ENCODE measurements at regions not wholly inside any gene's neighbourhood (a gene's known extent, or its start where the extent isn't known, plus 50 kb on each side); places are given as distances from the start of the nearest gene placed in this dataset.

DNA sequence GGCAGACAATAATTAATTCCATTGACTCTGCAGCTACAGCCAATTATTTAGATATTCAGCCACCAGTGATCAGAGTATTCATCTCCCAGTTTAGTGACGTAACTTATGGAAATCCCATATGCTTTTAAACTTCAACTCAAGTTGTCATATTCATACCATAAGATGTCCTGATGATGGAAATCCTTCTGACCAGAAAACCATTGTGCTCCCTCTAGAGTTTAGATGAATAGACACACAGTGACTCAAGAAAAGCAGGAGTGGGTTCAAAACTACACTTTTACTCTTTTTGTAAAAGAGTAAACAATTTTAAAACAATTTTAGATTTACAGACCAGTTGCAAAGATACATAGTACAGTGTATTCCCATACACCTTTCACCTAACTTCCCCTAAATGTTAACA, 463.7 kb downstream of the KCNT2 start:
- TF ChIP-seq, protein P1, sequence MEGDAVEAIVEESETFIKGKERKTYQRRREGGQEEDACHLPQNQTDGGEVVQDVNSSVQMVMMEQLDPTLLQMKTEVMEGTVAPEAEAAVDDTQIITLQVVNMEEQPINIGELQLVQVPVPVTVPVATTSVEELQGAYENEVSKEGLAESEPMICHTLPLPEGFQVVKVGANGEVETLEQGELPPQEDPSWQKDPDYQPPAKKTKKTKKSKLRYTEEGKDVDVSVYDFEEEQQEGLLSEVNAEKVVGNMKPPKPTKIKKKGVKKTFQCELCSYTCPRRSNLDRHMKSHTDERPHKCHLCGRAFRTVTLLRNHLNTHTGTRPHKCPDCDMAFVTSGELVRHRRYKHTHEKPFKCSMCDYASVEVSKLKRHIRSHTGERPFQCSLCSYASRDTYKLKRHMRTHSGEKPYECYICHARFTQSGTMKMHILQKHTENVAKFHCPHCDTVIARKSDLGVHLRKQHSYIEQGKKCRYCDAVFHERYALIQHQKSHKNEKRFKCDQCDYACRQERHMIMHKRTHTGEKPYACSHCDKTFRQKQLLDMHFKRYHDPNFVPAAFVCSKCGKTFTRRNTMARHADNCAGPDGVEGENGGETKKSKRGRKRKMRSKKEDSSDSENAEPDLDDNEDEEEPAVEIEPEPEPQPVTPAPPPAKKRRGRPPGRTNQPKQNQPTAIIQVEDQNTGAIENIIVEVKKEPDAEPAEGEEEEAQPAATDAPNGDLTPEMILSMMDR (IDR thresholded peaks at IDR 0.05; ENCODE audit: insufficient read depth, low read depth, low read length, missing control alignments) = no peak
- DNase-seq (ENCODE audit: low read depth) = no peak
- H3K4me3 ChIP-seq (ENCODE audit: low read depth, low read length) = no peak overlapping the region

DNA sequence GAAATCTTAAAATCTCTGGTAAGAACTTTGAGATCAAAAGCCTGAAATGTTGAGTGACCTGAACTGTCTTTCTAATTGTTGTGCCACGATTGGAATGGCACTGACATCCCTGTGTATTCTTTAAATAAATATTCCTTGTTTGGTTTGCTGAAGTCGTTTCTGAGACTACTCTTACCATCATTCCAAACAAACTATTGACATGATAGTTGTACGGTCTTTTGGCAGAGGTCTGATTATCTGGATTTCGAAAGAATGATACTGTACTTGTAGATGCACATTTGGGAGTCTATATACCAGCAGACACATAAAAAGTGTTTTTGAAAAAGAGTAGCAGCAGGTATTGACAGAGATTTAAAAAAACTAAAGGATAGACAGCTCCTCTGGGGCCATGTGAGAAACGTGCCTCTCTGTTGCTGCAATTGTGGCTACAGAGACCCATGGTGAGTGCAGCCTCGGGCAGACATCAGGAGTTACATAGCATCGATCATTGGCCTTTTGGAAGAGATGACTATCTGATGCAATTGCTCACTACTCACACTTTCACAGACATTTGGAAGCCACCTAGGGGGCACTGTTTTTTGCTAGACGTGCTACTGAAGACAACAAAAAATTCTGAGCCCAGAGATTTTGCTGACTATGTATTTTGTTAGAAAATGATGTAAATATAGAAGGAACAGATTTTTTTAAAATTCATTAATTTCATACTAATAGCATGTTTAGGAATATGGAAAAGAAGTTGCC, 464.5 kb downstream of the KCNT2 start:
- TF ChIP-seq, protein P1 (IDR thresholded peaks at IDR 0.05; ENCODE audit: insufficient read depth, low read depth, low read length, missing control alignments) = peak; percentile 17
- no peak overlapping the region for H3K4me3 ChIP-seq (ENCODE audit: low read depth, low read length)
- peak; percentile 9 for DNase-seq (ENCODE audit: low read depth)

DNA sequence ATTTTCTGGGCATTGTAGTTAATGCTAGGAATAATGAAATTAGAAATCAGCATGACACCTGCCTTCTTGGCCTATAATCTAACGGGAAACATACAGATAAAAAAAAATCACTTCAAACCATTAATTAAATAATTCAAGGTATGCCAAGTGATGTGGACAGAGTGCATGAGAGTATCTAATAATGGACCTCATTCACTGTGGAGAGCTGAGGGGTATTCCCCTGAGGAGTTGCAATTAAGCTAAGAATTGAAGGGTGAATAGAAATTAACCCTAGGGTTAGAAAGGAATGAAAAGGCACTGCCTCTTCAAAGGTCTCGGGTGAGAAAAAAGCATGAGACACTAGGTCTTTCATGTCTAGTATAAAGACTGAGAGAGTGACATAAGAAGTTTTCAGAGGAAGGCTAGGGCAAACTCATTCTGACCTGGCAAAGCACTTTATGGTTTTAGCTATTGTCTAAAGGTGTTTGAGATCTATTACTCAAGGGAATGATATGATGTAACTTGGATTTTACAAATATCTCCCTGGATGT, 466.1 kb downstream of the KCNT2 start:
- no peak overlapping the region for H3K4me3 ChIP-seq (ENCODE audit: low read depth, low read length)
- DNase-seq (ENCODE audit: low read depth) = no peak
- TF ChIP-seq, protein P1 (IDR thresholded peaks at IDR 0.05; ENCODE audit: insufficient read depth, low read depth, low read length, missing control alignments) = no peak

DNA sequence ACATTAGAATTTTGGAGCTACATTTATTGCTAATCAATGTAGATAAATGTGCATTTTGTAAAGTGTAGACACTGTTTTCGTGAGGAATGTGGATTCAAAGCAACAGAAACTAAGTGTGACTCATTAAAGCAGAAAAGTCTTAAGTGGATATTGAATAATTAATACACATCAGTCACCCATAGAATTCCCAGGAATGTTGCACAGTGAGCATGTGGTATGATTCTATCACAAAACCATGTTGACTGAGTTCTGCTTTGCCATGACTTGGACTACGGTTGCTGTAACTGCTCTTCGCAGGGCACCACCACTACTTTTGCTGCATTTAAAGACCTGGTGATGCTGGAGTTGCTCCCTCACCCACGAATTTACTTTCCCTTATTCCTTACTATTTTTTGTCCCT, 471.8 kb downstream of the KCNT2 start:
- no peak overlapping the region for H3K4me3 ChIP-seq (ENCODE audit: low read depth, low read length)
- no peak for DNase-seq (ENCODE audit: low read depth)
- TF ChIP-seq, protein P1 (IDR thresholded peaks at IDR 0.05; ENCODE audit: insufficient read depth, low read depth, low read length, missing control alignments) = no peak

DNA sequence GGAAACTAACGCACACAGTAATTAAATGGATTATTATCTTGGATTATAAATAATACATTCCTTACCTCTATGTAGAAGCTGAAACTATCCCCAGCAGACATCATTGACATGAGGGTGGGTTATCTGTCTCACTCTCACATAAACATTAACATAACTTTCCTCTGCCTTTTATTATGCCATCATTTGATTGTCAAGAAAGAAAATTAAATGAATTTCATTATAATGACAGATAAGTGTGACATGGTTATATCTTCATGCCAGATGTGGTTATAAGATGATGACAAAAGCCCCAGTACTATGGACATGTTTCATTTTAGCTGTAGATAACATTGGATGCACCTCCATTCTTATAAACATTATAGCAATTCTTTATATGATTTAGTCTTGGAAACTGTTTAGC, 476.5 kb downstream of the KCNT2 start:
- H3K4me3 ChIP-seq (ENCODE audit: low read depth, low read length) = no peak overlapping the region
- TF ChIP-seq, protein P1 (IDR thresholded peaks at IDR 0.05; ENCODE audit: insufficient read depth, low read depth, low read length, missing control alignments) = no peak
- DNase-seq (ENCODE audit: low read depth) = no peak

DNA sequence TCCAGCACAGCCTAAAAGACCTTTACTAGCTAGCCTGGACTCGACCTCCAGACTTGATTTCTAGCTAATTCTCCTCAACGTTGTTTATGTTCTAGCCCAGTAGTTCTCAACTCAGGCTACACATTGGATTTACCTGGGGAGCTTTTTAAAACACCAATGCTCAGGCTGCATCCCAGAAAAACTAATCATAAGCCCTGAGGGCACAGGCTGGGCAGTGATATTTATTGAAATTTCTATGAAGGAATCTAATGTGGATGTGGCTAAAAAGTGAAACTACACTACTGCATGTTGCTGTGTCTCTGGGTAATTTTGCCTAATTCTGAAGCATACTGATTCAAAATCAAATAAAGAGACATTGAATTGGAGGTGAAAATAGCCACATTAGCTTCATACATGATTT, 479.4 kb downstream of the KCNT2 start:
- no peak overlapping the region for H3K4me3 ChIP-seq (ENCODE audit: low read depth, low read length)
- DNase-seq (ENCODE audit: low read depth) = no peak
- TF ChIP-seq, protein P1 (IDR thresholded peaks at IDR 0.05; ENCODE audit: insufficient read depth, low read depth, low read length, missing control alignments) = no peak

DNA sequence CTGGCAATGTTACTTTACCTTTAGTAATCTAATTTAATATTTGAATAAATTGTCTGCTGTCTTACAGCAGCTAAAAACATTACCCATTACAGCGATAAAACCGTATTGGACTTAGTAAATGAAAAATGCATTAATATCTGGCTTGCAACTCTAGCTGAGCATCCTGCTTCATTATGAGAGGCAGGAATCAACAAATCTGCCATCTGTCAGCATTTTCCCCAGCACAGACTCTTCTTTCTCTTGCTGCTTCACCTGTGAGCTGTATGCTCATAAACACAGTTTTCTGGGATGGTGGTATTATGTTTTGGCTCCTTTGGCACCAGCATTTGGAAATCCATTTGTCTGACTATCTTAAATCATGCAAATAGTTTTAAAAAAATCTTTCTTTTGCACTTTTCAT, 487.1 kb downstream of the KCNT2 start:
- TF ChIP-seq, protein P1 (IDR thresholded peaks at IDR 0.05; ENCODE audit: insufficient read depth, low read depth, low read length, missing control alignments) = no peak
- no peak for DNase-seq (ENCODE audit: low read depth)
- no peak overlapping the region for H3K4me3 ChIP-seq (ENCODE audit: low read depth, low read length)
